Ovary (tissue), 7 donors: ENCODE measurements at regions not wholly inside any gene's neighbourhood (a gene's known extent, or its start where the extent isn't known, plus 50 kb on each side); places are given as distances from the start of the nearest gene placed in this dataset.

Experiments
- DNase-seq, 5 donors: peaks; one replicate each; pipeline ENCODE4 v3.0.0-alpha.2; 2019 to 2020
- H3K27ac ChIP-seq, 2 donors: fragments of 200-600 bp; one replicate each; pipeline versions ENCODE4 v1.5.1 to v1.8.0; 2019 to 2022
- H3K27me3 ChIP-seq: fragments of 200-600 bp; one replicate; pipeline ENCODE4 v1.8.0; 2022
- H3K36me3 ChIP-seq: fragments of 200-600 bp; sonication (generic); one replicate; pipeline ENCODE4 v1.5.1; 2019
- H3K4me1 ChIP-seq: one replicate; pipeline ENCODE4 v1.8.1; 2013; ENCODE audit warnings: mild to moderate bottlenecking, moderate library complexity; ENCODE audit not compliant: insufficient read depth
- H3K4me3 ChIP-seq: fragments of 200-600 bp; sonication (generic); one replicate; pipeline ENCODE4 v1.5.1; 2017
- H3K9me3 ChIP-seq, 2 donors: fragments of 200-600 bp in 1 of 2; sonication (generic) in 1 of 2; one replicate each; pipeline versions ENCODE4 v1.5.1 to v1.8.1; 2013 to 2019; ENCODE audit warnings: mild to moderate bottlenecking in 1 of 2, moderate library complexity in 1 of 2
- CTCF ChIP-seq, 3 donors: fragments of 450-650 bp in 2 of 3; fragments of 200-600 bp in 1 of 3; IDR thresholded peaks; one replicate each; pipeline versions ENCODE4 v1.5.1 to v1.8.0; 2016 to 2022; ENCODE audit warnings: antibody characterized with exemption in 3 of 3, mild to moderate bottlenecking in 1 of 3
- EP300 ChIP-seq: sonication (generic); formaldehyde crosslinking; IDR thresholded peaks from one replicate; pipeline ENCODE4 v1.6.1; 2017; ENCODE audit warnings: antibody characterized with exemption
- POLR2A ChIP-seq: fragments of 450-650 bp; IDR thresholded peaks from one replicate; pipeline ENCODE4 v1.6.1; 2017; ENCODE audit warnings: antibody characterized with exemption, mild to moderate bottlenecking, moderate library complexity
- WGBS, 3 donors: extraction: QIAGEN DNeasy Blood & Tissue Kit in 1 of 3; methylation state at CpG; one replicate each; pipeline versions ENCODE4 v1.1.5 to v1.1.7; 2013 to 2017; 5-methylcytosine and 5-hydroxymethylcytosine counted together
- intact Hi-C, 4 donors: fragments of 100-400 bp; cut with DNase I; formaldehyde crosslinking; loops; one replicate each; pipeline versions ENCODE4 v1.11.0 to v1.15.1; 2022 to 2023
- donor health status: DM: no; HTN: no; CAD: no; lungs with moderate emphysema.
- donor health status: DM: no; HTN: no; CAD: no.
- donor health status: Bipolar disorder and iron deficiency.
- donor health status: DM: no; HTN: no; CAD: no.
- donor health status: DM: yes; HTN: yes; CAD: no.

- Histone ChIP-seq H3K27me3 (no peaks in the 10 kb centered on the region), H3K36me3 (no peaks in the 10 kb centered on the region), H3K27ac (no peak overlapping the region), H3K4me3 (no peak overlapping the region), H3K9me3 (no peaks in the 10 kb centered on the region), H3K4me1 (no peaks in the 10 kb centered on the region)
- DNase-seq, result no peak
- TF ChIP-seq CTCF (IDR thresholded peaks at IDR 0.05) (no peak), EP300 (no peak)
- WGBS, 3 donors, result 86 to 92% (median 87%) methylated on average over 4 of the region's 4 CpGs
- intact Hi-C loops, result no loop called here
Observed at GRCh38 chr7:125568799-125569198, 639.2 kb upstream of the POT1 start.

DNA sequence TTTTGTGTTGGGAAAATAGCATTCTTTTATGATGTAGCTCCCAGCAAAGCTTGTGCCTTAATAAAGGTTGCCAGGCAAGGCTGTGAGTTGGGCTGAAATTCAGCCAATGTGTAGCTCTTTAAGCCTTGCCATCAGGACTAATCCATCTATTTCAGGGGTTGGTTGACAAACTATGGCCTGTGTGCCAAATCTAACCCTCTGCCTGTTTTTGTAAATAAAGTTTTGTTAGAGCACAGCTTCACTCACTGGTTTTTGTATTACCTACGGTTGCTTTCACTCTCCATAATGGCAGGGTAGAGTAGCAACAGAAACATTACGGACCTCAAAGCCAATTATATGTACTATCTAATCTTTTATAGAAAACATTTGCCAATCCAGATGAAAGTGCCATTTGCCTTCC is 638.1 kb upstream of the POT1 start:
- WGBS, 3 donors, result 67 to 82% (median 71%) methylated on average over 2 of the region's 2 CpGs
- intact Hi-C loops, result no loop called here
- TF ChIP-seq POLR2A (no peak), CTCF (IDR thresholded peaks at IDR 0.05) (no peak)

GRCh38 chr7:125563964-125564529 is 634.4 kb upstream of the POT1 start:
- Histone ChIP-seq H3K4me3 (no peak overlapping the region), H3K4me1 (no peaks in the 10 kb centered on the region), H3K27me3 (no peaks in the 10 kb centered on the region), H3K27ac (no peak overlapping the region), H3K9me3 (no peaks in the 10 kb centered on the region), H3K36me3 (no peaks in the 10 kb centered on the region)
- intact Hi-C loops, result no loop called here
- 62 to 75% (median 64%) methylated on average over 12 of the region's 12 CpGs for WGBS, 3 donors
- no peak for DNase-seq
- TF ChIP-seq CTCF (IDR thresholded peaks at IDR 0.05), result no peak
- no peak for TF ChIP-seq EP300
- TF ChIP-seq POLR2A, result no peak

More for the DNA sequence above, 638.1 kb upstream of the POT1 start:
- Histone ChIP-seq H3K4me3 (no peak overlapping the region), H3K27ac (no peak overlapping the region), H3K36me3 (no peaks in the 10 kb centered on the region), H3K4me1 (no peaks in the 10 kb centered on the region), H3K27me3 (no peaks in the 10 kb centered on the region), H3K9me3 (no peaks in the 10 kb centered on the region)
- no peak for DNase-seq

DNA sequence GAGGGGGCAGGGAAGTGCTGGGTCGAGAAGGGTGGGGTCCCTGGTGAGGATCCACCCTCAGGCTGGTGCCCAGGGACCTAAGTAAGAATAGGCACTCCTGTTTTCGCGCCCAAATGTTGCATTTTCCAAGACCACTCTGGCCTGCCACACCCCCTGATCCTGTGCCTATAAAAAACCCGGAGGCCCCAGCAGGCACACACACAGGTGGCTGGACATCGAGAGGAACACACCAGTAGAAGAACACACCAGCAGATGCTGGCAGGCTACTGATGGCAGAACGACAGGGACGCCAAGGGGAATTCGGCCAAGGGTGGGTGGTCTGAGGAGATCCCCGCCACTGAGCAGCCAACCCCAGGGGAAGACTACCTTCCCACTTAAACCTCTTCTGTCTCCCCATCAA is 633.9 kb upstream of the POT1 start:
- intact Hi-C loops, result no loop called here
- no peaks in the 10 kb centered on the region for H3K4me1 ChIP-seq
- no peaks in the 10 kb centered on the region for H3K36me3 ChIP-seq
- H3K4me3 ChIP-seq, result no peak overlapping the region
- no peaks in the 10 kb centered on the region for H3K9me3 ChIP-seq
- WGBS, 3 donors, result 77 to 87% (median 81%) methylated on average over 9 of the region's 9 CpGs
- no peak for DNase-seq
- no peaks in the 10 kb centered on the region for H3K27me3 ChIP-seq
- no peak for TF ChIP-seq EP300
- TF ChIP-seq CTCF (IDR thresholded peaks at IDR 0.05), result no peak
- no peak for TF ChIP-seq POLR2A
- no peak overlapping the region for H3K27ac ChIP-seq

- H3K4me1 ChIP-seq, result no peaks in the 10 kb centered on the region
- H3K9me3 ChIP-seq, result no peaks in the 10 kb centered on the region
- no peaks in the 10 kb centered on the region for H3K27me3 ChIP-seq
- intact Hi-C loops, result no loop called here
- no peak overlapping the region for H3K4me3 ChIP-seq
- H3K36me3 ChIP-seq, result no peaks in the 10 kb centered on the region
- no peak for DNase-seq
- 23 to 40% (median 31%) methylated on average over 3 of the region's 3 CpGs for WGBS, 3 donors
- H3K27ac ChIP-seq, result no peak overlapping the region
- TF ChIP-seq CTCF (IDR thresholded peaks at IDR 0.05) (no peak), EP300 (no peak), POLR2A (no peak)
Observed at GRCh38 chr7:125561006-125561405, 631.4 kb upstream of the POT1 start.
